ENCODE measurements at regions not wholly inside any gene's neighbourhood (a gene's known extent, or its start where the extent isn't known, plus 50 kb on each side); places are given as distances from the start of the nearest gene placed in this dataset.
A peak's percentile ranks its signal among the peaks of the same experiment; 100 is the strongest.

DNA sequence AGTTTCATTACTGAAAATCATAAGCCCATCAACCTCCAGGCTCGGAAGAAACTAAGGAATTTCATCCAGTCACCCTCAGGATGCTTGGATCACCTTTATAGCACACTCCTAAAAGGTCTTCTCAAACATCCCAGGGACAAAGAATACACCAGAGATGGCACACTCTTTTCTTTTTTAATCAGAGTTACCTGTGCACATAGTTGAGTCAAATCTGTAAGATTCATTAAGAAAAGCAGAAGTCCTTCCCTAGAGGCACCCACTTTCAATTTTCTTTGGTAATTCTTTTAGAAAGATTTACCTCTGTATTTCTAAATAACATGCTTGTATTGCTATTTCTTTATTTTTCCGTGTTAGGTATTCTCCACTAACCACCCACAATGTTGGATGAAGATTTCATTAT, 50.6 kb upstream of the IL6 start:
- H3K27me3 Mint-ChIP-seq = no peaks in the 10 kb centered on the region
- peaks cover 77% of the 10 kb centered on the region for H3K4me1 Mint-ChIP-seq
- H3K36me3 Mint-ChIP-seq = peaks cover 20% of the 10 kb centered on the region
- DNase-seq = no peak
- H3K4me3 Mint-ChIP-seq = peak overlapping the region; percentile 18
- peak overlapping the region; percentile 56 for H3K27ac Mint-ChIP-seq
- peaks cover 12% of the 10 kb centered on the region for H3K9me3 Mint-ChIP-seq

DNA sequence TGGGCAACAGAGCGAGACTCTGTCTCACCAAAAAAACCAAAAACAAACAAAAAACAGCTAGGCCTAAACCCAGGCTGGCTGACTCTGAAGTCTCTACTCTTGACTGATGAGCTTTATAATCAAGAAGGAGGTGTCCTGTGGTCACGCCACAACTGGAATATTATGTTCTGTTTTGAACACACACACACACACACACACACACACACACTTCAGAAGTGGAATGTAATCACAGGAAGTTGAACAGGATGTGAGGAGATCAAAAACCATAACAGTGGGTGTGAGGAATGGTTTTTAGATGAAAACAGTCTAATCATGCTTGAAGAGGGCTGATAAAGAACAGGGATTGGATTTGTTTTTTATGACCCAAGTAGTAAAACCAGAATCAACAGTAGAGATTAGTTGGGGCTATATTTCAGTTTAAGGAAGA, 51.1 kb upstream of the IL6 start:
- Mint-ChIP-seq H3K27ac (peak overlapping the region; percentile 56), H3K4me1 (peaks cover 74% of the 10 kb centered on the region), H3K9me3 (peaks cover 12% of the 10 kb centered on the region), H3K27me3 (no peaks in the 10 kb centered on the region), H3K36me3 (peaks cover 20% of the 10 kb centered on the region), H3K4me3 (peak overlapping the region; percentile 18)
- peak; percentile 43 for DNase-seq

DNA sequence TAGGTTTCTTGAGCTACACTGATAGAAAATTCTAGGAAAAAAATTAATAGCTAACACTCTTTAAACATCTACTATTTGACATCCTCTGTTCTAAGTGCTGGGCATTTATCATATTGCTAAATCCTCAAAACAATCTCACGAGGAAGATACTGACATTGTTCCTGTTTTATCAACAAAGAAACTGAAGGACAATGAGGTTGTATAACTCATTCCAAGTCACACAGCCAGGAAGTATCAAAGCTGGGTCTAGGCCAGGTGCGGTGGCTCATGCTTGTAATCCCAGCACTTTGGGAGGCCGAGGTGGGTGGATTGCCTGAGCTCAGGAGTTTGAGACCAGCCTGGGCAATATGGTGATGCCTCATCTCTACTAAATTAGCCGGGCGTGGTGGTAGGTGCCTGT, 51.6 kb upstream of the IL6 start:
- no peak overlapping the region for H3K27ac Mint-ChIP-seq
- H3K4me1 Mint-ChIP-seq = peaks cover 68% of the 10 kb centered on the region
- H3K9me3 Mint-ChIP-seq = peaks cover 12% of the 10 kb centered on the region
- DNase-seq = no peak
- H3K36me3 Mint-ChIP-seq = peaks cover 20% of the 10 kb centered on the region
- H3K27me3 Mint-ChIP-seq = no peaks in the 10 kb centered on the region
- H3K4me3 Mint-ChIP-seq = no peak overlapping the region

DNA sequence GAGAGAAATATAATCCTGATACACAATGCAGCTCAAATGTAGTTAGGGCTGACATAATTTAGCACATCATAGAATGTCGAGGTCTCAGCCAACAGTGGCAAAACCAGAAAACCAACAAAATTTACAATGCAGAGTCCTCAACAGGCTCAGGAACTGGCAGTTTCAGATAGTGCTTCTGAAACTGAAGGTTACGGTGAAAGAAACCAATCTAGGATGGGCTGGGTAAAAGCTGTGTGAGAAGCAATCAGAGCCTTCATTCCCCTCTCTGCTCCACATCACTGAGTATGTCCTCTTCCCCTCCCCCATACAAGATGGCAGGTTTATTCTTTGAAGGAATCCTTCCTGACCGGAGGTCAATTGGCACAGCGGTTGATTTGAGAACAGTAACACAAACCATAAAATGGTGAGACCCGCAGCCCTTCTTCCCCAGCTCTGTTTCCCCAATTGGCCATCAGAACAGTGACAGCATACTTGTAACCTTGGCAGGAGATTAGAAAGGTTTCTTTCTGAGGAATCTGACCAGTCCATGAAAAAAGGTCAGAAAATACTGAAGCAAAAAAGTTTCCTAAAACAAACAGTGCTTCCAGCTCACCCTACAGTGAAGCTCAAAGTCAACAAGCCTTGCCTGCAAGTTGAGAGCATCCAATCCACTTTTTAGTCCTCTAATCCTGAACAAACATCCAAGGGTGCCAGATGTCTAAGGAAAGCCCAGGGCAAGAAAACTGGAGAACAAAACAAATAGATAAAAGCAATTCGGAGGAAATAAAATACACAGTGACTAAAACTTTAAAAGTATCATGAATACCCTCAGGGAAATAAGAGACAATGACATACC, 53.9 kb upstream of the IL6 start:
- Mint-ChIP-seq H3K4me3 (no peak overlapping the region), H3K27ac (peak overlapping the region; percentile 46), H3K36me3 (peaks cover 18% of the 10 kb centered on the region), H3K4me1 (peaks cover 55% of the 10 kb centered on the region), H3K27me3 (peaks cover 1% of the 10 kb centered on the region), H3K9me3 (peaks cover 12% of the 10 kb centered on the region)
- no peak for DNase-seq

DNA sequence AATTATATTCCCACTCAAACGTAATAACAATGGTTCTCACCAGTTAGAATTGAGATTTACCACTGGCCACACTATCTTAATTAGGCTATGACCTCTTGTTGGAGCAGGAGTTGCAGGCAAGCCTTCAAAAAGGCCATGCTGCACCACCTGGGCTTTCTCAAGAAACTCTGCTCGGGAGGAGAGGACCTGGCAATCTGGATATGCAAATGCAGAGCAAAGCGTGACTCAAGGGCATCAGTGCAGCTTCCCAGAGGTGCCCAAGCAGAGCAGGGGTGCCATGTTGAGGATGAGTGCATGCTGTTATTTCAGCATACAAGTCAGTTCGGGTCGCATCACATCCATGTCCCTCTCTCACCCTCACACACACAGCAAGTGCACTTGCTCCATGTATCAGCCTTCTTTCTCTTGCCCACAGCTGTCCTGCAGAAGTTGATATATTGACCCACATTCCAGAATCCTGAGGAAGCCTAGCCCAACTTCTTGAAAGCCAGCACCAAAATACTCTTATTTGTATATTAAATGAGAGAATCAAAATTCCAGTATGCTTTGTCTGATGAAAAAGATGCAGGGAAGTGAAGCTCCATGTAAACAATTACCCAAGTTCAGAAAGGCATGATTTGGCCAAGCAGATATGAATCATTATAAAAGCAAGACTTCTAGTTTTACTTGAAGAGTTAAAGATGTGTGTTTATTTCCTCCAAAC, 55.7 kb upstream of the IL6 start:
- DNase-seq = no peak
- H3K4me3 Mint-ChIP-seq = no peak overlapping the region
- peaks cover 16% of the 10 kb centered on the region for H3K36me3 Mint-ChIP-seq
- no peak overlapping the region for H3K27ac Mint-ChIP-seq
- H3K9me3 Mint-ChIP-seq = peaks cover 8% of the 10 kb centered on the region
- peaks cover 10% of the 10 kb centered on the region for H3K27me3 Mint-ChIP-seq
- peaks cover 41% of the 10 kb centered on the region for H3K4me1 Mint-ChIP-seq

DNA sequence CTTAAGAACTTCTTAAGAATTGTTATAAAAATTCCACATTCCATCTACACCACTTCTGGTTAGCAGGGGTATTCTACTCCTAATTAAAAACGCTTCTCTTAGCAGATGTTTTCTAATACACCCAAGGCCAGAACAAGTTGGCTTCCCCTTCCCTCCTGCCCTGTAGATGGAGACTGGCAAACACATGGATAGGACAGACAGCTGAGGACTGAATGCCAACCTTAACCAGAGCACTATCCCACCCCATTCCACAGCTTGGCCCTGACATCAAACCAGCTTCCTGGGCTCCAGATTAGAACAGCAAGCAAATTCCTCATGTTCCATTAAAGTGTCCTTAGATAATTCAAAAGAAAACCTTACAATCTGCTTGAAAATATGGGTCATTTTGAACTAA, 56.6 kb upstream of the IL6 start:
- Mint-ChIP-seq H3K4me3 (no peak overlapping the region), H3K9me3 (peaks cover 8% of the 10 kb centered on the region), H3K4me1 (peaks cover 38% of the 10 kb centered on the region), H3K36me3 (peaks cover 12% of the 10 kb centered on the region), H3K27ac (no peak overlapping the region), H3K27me3 (peaks cover 10% of the 10 kb centered on the region)
- DNase-seq = no peak

DNA sequence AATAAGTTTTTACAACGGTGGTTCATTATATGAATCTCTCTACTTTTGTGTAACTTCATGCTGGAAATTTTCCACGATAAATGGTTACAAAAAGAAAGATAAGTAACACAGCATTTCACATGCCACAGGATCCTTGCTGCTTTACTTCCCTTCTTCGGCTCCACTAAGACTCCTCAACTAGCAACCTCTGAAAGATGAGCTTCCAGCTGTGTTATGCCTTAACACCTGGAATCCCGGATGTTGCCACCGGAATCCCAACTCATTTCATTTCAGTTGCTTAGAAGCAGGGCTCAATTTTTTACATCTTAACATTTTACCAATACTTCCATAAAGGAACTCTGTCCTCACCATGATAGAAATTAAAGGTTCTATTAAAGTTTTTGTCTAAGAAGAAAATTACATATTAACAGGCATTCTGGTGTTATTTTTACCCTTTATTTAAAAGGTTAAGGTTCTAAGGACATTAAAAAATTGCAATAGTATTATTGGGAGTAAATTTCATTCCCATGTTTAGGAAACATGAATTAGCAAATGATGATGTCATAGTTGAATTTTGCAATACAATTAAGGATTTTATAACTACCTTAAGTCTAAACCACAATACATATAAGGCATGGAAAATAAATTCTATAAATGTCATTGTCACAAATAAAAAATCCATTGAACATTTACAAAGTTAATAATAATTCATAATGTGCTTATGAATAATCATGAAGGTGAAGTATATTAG, 57.1 kb upstream of the IL6 start:
- Mint-ChIP-seq H3K27ac (no peak overlapping the region), H3K4me1 (peaks cover 36% of the 10 kb centered on the region), H3K4me3 (no peak overlapping the region), H3K27me3 (peaks cover 10% of the 10 kb centered on the region), H3K36me3 (peaks cover 12% of the 10 kb centered on the region), H3K9me3 (peaks cover 8% of the 10 kb centered on the region)
- no peak for DNase-seq

DNA sequence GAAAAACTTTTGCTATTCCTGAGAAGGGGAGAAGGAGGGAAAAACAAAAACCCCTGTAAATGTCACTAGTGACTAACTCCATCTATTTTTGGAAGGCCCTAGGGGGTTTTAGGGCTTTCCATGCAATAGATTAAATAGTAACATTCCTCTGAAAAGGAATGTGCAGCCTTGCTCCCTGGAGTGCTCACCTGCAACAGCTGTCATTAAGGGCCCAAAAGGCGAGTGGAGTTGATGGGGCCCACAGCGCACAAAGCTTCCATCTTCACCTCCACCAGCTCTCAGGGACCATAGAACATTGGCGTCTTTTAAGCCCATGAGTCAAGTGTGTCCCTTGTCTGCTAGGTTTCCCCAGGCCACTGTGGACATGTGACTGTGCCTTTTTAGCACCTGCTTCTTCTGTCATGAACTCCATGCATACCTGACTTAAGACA, 58.0 kb upstream of the IL6 start:
- Mint-ChIP-seq H3K9me3 (peaks cover 8% of the 10 kb centered on the region), H3K4me1 (peaks cover 31% of the 10 kb centered on the region), H3K36me3 (peaks cover 8% of the 10 kb centered on the region)

DNA sequence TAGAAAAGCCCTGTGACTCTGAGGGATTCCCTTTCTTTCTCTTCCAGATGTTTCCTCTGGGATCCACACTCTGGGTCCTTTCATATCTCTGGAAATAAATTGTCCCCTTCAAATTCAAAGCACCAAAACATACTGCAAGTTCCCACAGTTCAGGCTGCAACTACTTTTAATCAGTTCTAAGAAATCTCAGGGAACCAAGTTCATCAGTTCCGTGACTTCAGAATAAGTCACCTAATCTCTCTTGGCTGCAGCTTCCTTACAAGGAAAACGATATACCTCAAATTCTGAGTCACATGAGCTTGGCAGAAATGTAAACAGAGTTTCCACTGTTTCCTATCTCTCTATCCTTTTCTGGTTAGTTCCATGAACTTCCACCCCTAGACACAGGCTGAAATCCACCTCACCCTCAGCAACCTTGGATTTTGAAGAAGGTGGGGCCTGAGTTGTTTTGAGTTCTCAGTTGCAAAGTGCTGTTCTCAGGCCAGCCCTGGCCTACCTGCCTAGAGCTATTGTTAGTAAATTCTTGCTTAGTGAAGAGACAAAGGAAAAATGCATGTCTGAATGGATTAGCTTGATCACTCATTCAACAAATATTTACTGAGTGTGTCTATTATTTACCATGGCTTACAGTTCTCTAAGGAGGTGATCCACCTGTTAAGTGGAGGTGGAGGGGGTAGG, 59.3 kb upstream of the IL6 start:
- no peak overlapping the region for H3K4me3 Mint-ChIP-seq
- H3K27ac Mint-ChIP-seq = no peak overlapping the region
- no peaks in the 10 kb centered on the region for H3K36me3 Mint-ChIP-seq
- H3K4me1 Mint-ChIP-seq = peaks cover 29% of the 10 kb centered on the region
- H3K27me3 Mint-ChIP-seq = peaks cover 15% of the 10 kb centered on the region
- H3K9me3 Mint-ChIP-seq = no peaks in the 10 kb centered on the region
- no peak for DNase-seq

More for the DNA sequence above, 58.0 kb upstream of the IL6 start:
- Mint-ChIP-seq H3K27me3 (peaks cover 10% of the 10 kb centered on the region), H3K27ac (no peak overlapping the region), H3K4me3 (no peak overlapping the region)
- no peak for DNase-seq

DNA sequence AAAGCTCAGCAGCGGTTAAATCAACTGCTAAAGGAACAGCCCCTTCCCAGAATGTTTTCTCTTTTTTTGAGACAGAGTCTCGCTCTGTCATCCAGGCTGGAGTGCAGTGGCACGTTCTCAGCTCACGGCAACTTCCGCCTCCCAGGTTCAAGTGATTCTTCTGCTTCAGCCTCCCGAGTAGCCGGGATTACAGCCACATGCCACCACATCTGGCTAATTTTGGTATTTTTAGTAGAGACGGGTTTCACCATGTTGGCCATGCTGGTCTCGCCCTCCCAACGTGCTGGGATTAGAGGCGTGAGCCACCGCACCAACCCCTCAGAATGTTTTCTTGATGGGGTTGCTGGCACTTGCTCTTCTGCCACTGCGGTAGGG, 59.8 kb upstream of the IL6 start:
- Mint-ChIP-seq H3K9me3 (no peaks in the 10 kb centered on the region), H3K36me3 (no peaks in the 10 kb centered on the region), H3K27me3 (peaks cover 19% of the 10 kb centered on the region), H3K4me1 (peaks cover 29% of the 10 kb centered on the region), H3K27ac (no peak overlapping the region), H3K4me3 (no peak overlapping the region)
- no peak for DNase-seq

DNA sequence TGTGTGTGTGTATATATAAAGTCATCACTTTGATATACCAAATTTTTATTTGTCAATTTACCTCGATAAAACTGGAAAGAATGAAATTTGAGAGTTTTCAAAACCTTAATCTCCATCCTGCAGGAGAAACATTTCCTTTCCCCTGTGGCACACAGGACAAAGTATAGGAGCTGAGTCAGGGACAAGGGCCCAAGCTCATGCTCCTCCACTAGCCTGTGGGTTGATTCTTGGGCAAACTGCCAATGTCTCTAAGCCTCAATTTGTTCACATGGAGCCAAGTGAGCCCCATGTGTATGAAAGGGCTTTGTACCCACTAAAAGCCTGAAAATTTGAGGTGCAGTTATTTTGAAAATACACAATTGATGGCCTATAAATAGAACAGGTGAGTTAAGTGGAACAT, 60.3 kb upstream of the IL6 start:
- Mint-ChIP-seq H3K9me3 (no peaks in the 10 kb centered on the region), H3K4me1 (peaks cover 29% of the 10 kb centered on the region), H3K4me3 (no peak overlapping the region), H3K36me3 (no peaks in the 10 kb centered on the region), H3K27me3 (peaks cover 22% of the 10 kb centered on the region), H3K27ac (no peak overlapping the region)
- DNase-seq = no peak

DNA sequence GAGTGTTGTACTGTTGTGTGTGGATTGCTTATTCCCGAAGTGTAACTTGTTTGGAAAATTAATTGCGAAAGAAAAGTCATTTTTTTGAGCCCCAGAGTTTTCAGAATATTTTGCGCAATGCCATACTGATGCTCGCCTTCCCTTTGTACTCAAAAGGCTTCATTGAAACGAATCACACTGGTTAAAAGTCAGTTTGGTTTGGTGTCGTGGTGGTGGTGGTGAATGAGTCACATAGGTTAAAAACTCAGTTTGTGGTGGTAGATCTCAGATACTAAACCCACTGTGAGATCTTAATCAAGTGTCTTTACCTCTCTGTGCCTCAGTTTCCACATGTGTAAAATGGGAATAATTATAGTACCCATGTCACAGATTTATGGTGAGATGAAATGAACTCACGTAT, 61.1 kb upstream of the IL6 start:
- Mint-ChIP-seq H3K4me3 (no peak overlapping the region), H3K27ac (no peak overlapping the region)
- peak; percentile 27 for DNase-seq

DNA sequence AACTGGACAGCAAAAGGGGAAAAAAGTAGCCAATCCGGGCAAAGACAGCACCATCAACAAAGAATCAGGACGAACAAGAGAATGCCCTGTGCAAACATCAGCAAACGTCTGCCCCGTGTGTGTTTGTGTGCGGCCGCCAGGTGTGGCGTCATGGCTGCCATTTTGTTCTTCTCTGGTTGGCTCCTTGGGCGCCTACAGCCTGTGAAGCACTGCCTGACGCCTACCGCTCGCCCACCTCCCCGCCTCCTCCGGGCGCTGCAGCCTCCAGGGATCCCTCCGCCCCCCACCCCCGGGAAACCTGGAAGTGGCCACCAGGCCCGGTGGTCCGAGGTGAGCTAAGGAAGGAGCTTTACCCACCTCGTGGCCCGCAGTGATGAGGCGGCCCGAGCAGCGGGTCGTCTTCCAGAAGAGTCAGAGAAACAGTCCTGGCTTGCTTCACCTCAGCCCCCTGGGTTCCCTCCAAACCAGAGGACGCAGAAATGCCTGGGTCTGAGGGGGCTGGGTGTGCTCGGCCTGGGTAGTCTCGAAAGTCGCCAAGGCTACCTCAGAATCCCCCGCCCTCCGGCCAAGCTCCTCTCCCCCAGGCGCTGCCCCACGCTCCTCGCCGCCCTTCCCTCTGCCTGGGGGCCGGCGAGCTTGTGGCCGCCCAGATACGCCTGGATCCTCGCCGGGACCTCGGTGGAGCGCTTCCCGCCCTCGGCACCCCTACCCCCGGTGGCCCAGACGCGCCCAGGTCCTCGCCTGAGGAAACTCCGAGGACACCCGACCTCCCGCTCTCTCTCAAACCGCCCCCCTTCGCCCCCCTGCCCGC, 61.8 kb upstream of the IL6 start:
- H3K4me1 Mint-ChIP-seq = peaks cover 30% of the 10 kb centered on the region
- no peaks in the 10 kb centered on the region for H3K36me3 Mint-ChIP-seq
- no peak for DNase-seq
- H3K4me3 Mint-ChIP-seq = no peak overlapping the region
- H3K27me3 Mint-ChIP-seq = peaks cover 24% of the 10 kb centered on the region
- no peak overlapping the region for H3K27ac Mint-ChIP-seq
- H3K9me3 Mint-ChIP-seq = no peaks in the 10 kb centered on the region

More for the DNA sequence above, 61.1 kb upstream of the IL6 start:
- Mint-ChIP-seq H3K27me3 (peaks cover 24% of the 10 kb centered on the region), H3K9me3 (no peaks in the 10 kb centered on the region), H3K4me1 (peaks cover 30% of the 10 kb centered on the region), H3K36me3 (no peaks in the 10 kb centered on the region)

DNA sequence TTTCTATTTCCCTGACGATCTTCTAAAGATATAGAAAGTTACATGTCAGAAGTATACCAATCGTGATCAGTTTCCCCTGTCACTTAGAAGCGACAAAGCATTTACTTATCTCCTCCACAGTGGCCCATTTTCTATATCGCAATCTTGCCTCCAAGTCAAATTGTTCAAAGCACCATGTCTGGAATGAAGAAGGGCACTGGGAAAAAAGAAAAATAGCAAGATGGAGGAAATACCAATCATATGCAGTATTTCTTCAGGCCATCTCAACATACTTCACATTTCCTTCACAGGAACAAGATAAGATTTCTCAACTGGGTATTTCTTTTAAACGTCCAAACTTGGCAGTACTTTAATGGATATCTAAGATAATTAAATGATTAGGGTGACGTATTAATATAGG, 63.3 kb upstream of the IL6 start:
- no peak for DNase-seq
- H3K4me3 Mint-ChIP-seq = no peak overlapping the region
- H3K4me1 Mint-ChIP-seq = peaks cover 30% of the 10 kb centered on the region
- H3K36me3 Mint-ChIP-seq = no peaks in the 10 kb centered on the region
- no peaks in the 10 kb centered on the region for H3K9me3 Mint-ChIP-seq
- H3K27ac Mint-ChIP-seq = no peak overlapping the region
- H3K27me3 Mint-ChIP-seq = peaks cover 24% of the 10 kb centered on the region

Measured in activated naive CD8-positive, alpha-beta T cell treated with anti-CD3 and anti-CD28 coated beads for 36 hours (primary cell).